ENCODE measurements at regions not wholly inside any gene's neighbourhood (a gene's known extent, or its start where the extent isn't known, plus 50 kb on each side); places are given as distances from the start of the nearest gene placed in this dataset.

DNA sequence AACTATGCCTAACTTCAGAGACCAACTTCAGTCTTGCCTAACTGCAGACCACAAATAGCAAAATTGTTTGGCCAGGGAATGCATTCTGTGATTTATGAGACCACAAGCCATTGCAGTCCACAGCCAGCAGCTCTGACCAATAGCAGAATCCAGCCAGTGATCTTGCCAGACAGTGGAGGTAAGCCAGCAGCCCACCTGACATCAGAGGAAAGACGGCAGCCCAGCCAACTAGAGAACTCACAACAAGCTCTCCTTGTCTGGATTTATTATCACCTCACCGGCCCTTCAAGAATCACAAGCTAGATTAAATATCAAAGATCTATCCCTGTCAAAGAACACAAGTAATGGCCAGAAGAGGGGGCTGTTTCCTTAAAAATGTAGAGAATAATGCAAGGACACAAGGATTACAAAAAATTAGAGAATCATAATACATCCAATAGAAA, 66.5 kb upstream of the SLC35F1 start:
- Mint-ChIP-seq H3K4me1 (ENCODE audit: low read depth) (no peaks in the 10 kb centered on the region), H3K9me3 (peaks cover 2% of the 10 kb centered on the region in 2 donors), H3K4me3 (no peak overlapping the region), H3K36me3 (ENCODE audit: insufficient read depth in 2 of 2) (no peaks in the 10 kb centered on the region), H3K27ac (no peak overlapping the region), H3K27me3 (ENCODE audit: low read depth) (no peaks in the 10 kb centered on the region)
- DNase-seq (no peak), ATAC-seq (replicated peaks in 1 of 2) (no peak)

DNA sequence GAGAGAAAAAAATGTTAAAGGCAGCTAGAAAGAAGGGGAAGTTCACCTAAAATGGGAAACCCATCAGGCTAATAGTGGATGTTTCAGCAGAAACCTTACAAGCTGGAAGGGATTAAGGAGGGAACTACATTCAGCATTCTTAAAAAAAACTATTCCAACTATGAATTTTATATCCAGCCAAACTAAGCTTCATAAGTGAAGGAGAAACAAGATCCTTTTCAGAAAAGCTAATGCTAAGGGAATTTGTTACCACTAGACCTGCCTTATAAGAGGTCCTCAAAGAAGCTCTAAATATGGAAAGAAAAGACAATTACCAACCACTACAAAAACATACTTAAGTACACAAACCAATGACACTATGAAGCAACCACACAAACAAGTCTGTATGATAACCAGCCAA, 59.2 kb upstream of the SLC35F1 start:
- no peaks in the 10 kb centered on the region for H3K27me3 Mint-ChIP-seq (ENCODE audit: low read depth)
- ATAC-seq (replicated peaks in 1 of 2): no peak
- H3K27ac Mint-ChIP-seq: no peak overlapping the region

DNA sequence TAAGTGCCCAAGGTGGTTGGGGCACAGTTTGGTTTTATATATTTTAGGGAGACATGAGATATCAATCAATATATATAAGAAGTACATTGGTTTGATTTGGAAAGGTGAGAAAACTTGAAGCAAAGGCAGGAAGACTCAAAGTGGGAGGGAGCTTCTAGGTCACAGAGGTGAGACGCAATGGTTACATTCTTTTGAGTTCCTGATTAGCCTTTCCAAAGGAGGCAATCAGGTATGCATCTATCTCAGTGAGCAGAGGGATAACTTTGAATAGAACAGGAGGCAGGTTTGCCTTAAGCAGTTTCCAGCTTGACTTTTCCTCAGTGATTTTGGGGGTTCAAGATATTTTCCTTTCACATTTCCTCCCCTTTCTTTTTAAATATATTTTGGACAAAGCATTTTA, 58.0 kb upstream of the SLC35F1 start:
- peaks cover 0 to 3% of the 10 kb centered on the region in 2 donors for H3K36me3 Mint-ChIP-seq (ENCODE audit: insufficient read depth in 2 of 2)
- no peak for ATAC-seq (replicated peaks in 1 of 2)
- H3K4me3 Mint-ChIP-seq: no peak overlapping the region
- no peaks in the 10 kb centered on the region for H3K27me3 Mint-ChIP-seq (ENCODE audit: low read depth)
- no peak for DNase-seq
- H3K9me3 Mint-ChIP-seq: peaks cover 12 to 14% of the 10 kb centered on the region in 2 donors
- H3K4me1 Mint-ChIP-seq (ENCODE audit: low read depth): no peaks in the 10 kb centered on the region
- H3K27ac Mint-ChIP-seq: no peak overlapping the region

More for the DNA sequence above, 59.2 kb upstream of the SLC35F1 start:
- Mint-ChIP-seq H3K4me1 (ENCODE audit: low read depth) (no peaks in the 10 kb centered on the region), H3K36me3 (ENCODE audit: insufficient read depth in 2 of 2) (peaks cover 0 to 3% of the 10 kb centered on the region in 2 donors), H3K4me3 (no peak overlapping the region), H3K9me3 (peaks cover 11 to 13% of the 10 kb centered on the region in 2 donors)
- no peak for DNase-seq
